VCaP (cell line): ENCODE measurements at regions not wholly inside any gene's neighbourhood (a gene's known extent, or its start where the extent isn't known, plus 50 kb on each side); places are given as distances from the start of the nearest gene placed in this dataset.

Experiments used
- H3K27ac ChIP-seq: fragments of 450-650 bp; 2 replicates; pipeline ENCODE4 v1.5.1; 2017
- TF ChIP-seq, protein P1 (sequence below): fragments of 450-650 bp; conservative IDR thresholded peaks from 2 replicates; pipeline ENCODE4 v1.5.1; 2017; ENCODE audit warnings: mild to moderate bottlenecking, moderate library complexity

DNA sequence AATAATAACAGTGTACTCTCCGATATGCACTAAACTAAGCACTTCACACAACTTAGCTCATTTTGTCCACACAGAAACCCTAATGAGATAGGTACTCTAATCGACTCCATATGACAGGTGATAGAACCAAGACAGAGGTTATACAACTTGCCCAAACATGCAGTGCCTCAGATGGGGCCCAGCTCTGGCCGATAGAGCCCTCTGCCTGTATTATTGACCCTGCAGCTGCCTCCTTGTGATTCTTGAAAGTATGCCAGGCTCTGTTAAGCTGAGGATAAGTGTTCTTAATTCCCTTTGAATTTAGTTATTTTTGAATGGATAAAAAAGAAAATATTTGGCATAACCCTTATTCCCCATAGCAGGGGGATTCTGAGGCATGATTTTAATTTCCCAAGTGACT is 78.5 kb downstream of the HMHB1 start:
- TF ChIP-seq, protein P1, sequence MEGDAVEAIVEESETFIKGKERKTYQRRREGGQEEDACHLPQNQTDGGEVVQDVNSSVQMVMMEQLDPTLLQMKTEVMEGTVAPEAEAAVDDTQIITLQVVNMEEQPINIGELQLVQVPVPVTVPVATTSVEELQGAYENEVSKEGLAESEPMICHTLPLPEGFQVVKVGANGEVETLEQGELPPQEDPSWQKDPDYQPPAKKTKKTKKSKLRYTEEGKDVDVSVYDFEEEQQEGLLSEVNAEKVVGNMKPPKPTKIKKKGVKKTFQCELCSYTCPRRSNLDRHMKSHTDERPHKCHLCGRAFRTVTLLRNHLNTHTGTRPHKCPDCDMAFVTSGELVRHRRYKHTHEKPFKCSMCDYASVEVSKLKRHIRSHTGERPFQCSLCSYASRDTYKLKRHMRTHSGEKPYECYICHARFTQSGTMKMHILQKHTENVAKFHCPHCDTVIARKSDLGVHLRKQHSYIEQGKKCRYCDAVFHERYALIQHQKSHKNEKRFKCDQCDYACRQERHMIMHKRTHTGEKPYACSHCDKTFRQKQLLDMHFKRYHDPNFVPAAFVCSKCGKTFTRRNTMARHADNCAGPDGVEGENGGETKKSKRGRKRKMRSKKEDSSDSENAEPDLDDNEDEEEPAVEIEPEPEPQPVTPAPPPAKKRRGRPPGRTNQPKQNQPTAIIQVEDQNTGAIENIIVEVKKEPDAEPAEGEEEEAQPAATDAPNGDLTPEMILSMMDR, result no peak
- no peak overlapping the region for H3K27ac ChIP-seq

DNA sequence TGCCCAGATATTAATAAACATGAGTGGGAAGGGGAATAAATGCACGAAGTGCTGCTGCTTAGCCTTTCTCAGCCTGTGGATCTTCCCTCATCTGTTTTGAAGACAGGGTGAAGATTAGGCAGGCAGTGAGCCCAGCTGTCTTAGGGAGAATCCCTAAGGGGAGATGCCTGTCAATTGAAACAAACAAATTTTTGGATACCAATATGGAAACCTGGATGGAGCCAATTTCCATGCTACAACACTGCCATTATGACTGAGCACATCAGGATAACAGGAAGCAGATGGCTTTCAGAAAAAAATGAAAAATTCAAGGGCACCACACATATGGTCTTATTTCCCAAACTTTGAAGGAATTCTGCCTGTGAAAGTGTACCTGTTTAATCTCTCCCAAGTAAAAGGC is 80.3 kb downstream of the HMHB1 start:
- H3K27ac ChIP-seq, result no peak overlapping the region
- TF ChIP-seq, protein P1, result no peak

DNA sequence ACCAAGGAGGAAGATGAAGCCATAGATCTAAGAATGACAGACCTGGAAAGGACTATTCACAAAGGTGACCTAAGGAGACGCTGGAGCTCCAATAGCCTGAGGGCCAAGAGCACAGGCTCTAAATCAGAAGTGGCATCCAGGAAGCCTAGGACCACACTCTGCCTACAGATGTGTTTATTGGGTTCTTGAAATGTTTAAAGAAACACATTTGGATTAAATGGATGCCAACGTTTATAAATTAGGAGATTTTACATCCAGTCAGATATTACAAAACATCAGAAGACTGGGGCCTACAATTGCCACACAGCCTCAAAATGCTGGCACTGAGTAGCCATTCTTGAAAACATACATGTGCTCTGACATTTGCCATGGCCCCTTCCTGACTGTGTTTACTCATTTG is 80.9 kb downstream of the HMHB1 start:
- TF ChIP-seq, protein P1, result no peak
- no peak overlapping the region for H3K27ac ChIP-seq

DNA sequence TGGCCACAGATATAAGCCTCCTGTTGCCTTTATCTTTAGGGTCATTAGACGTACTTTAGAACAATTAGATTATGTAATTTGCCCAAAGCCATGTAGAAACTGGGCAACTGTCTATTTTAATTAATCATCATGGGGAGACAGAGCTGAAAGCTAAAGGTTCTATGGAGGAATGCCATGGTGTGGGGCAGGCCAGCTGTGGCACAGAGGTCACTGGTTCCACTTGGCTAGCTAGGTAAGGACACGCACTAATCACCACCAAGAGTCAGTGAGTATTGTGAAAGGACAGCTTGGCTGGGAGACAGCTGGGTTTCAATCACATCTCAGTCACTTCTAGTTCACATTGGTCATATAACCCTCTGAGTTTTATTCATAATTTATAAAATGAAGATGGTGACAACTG is 81.7 kb downstream of the HMHB1 start:
- TF ChIP-seq, protein P1, result no peak
- no peak overlapping the region for H3K27ac ChIP-seq

DNA sequence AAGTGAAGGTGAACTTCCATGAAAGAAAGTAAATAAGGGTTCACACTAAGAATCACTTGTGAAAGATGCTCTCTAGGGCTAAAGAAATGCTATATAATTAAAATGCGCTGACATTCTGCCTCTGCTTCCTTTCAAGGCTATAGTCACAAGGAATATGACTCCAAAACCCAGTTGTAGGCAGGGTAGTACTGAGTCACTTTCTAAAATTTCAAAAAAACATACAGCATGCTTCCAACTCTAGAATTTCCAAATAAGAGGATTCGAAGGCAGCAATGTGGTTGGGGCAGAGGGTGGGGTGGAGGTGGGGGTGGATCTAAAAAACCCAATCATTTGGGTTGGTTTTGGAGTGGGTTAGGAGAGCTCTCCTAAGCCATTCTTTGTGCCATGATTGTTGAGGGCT is 84.6 kb downstream of the HMHB1 start:
- TF ChIP-seq, protein P1, result no peak
- H3K27ac ChIP-seq, result no peak overlapping the region

DNA sequence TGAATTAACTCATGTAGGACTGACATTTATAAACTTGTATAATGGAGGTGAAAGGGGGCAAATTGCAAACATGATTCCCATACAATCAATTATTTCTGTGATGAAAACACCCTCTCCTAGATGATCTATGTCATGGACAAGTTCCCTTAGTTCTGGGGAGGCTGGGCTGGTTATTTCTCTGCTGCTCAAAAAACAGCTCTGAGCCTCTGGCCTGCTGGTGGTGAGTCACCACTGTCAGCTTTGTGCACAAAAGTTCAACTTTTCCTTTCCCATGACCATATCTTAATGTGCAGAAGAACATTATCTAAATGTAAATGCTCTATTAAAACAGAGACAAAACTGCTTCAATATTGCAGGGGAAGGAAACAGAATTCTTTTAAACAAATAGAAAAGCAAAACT is 85.0 kb downstream of the HMHB1 start:
- no peak overlapping the region for H3K27ac ChIP-seq

DNA sequence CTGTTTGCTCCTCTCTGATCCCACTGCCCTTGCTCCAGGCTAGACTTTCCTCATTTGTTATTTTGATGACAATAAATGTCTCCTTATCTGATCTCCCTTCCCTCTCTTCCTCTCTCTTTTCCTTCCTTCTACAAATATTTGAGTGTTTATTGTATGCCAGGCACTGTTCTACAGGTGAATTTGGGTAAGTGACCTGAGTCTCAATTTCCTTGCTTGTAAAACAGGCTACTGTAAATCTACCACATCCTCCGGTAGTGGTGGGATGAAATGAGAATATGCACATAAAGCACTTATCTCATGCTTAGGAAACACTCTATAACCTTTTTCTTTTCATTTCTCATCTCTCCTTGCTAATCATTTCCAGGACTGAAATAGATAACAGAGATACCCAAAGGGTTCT is 86.4 kb downstream of the HMHB1 start:
- TF ChIP-seq, protein P1, result no peak
- H3K27ac ChIP-seq, result no peak overlapping the region; the same call in 1 of the 2 replicates

More for the DNA sequence above, 85.0 kb downstream of the HMHB1 start:
- TF ChIP-seq, protein P1, result no peak
